HepG2 (cell line): ENCODE measurements at regions not wholly inside any gene's neighbourhood (a gene's known extent, or its start where the extent isn't known, plus 50 kb on each side); places are given as distances from the start of the nearest gene placed in this dataset.

Experiments
- CTCF ChIP-seq: sonication (generic); formaldehyde crosslinking; IDR thresholded peaks from 2 replicates; pipeline ENCODE4 v1.5.0; 2020; ENCODE audit warnings: mild to moderate bottlenecking, missing genetic modification reagents, moderate library complexity
- KAT2B ChIP-seq: fragments of 150-350 bp; IDR thresholded peaks from 2 replicates; pipeline ENCODE4 v1.6.1; 2014; ENCODE audit warnings: low read depth, low read length, borderline replicate concordance
- POLR2AphosphoS5 ChIP-seq: IDR thresholded peaks from 2 replicates; pipeline ENCODE4 v1.6.1; 2012; ENCODE audit warnings: low read depth, low read length
- ZNF407 ChIP-seq: sonication (generic); formaldehyde crosslinking; IDR thresholded peaks from one replicate; pipeline ENCODE4 v1.5.1; 2020; ENCODE audit warnings: mild to moderate bottlenecking, missing genetic modification reagents; ENCODE audit errors: not compliant biosample characterization
- ZNF530 ChIP-seq: sonication (generic); formaldehyde crosslinking; IDR thresholded peaks from 2 replicates; pipeline ENCODE4 v1.5.0; 2020; ENCODE audit warnings: low read depth, mild to moderate bottlenecking, missing genetic modification reagents

DNA sequence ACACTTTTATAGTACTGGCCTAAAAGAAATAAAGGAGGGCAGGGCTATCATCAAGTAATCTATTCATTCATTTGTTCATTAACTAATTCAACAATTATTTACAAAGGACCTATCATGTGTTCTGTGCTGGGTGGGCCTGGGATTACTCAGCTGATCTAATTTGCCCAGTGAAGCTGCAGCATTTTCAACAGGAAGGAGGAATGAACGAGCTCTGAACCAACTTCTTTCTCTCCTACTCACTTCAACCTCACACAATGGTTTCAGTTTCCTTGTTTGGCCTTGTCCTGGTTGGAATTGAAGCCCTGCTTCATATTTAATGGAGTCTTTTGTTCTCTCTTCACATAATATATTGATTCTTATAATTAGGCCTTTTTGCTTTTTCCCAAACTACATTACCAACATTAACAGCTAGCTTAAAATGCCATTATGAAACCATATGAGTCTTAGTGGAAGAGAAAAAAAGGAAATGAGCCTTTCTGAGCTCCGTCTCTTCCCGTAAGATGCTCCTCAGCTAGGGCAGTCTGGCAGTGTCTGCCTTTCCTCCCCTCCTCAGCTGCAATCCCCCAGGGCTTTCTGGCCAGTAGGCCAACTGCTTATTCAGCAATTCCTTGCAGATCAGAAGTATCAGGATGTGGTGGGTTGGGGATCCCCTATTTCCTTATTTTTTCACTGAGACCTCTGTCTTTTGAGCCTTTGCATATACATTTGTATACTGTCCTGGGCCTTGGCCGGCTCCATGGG is 79.4 kb upstream of the NRN1 start:
- TF ChIP-seq ZNF530 (CRISPR knock-in tag) (no peak), POLR2AphosphoS5 (no peak), ZNF407 (CRISPR knock-in tag) (no peak), CTCF (CRISPR knock-in tag) (no peak), KAT2B (no peak)
